ENCODE measurements at regions not wholly inside any gene's neighbourhood (a gene's known extent, or its start where the extent isn't known, plus 50 kb on each side); places are given as distances from the start of the nearest gene placed in this dataset.

GRCh38 chr21:23812485-23812884 is 1794.8 kb downstream of the MRPL39 start:
- TF ChIP-seq CTCF (IDR thresholded peaks at IDR 0.05): no peak
- TF ChIP-seq POLR2AphosphoS5 (IDR thresholded peaks at IDR 0.05; ENCODE audit: insufficient read depth in 1 of 2, low read depth in 1 of 2): no peak

Measured in vagina (tissue), 2 donors.